BLaER1 treated with 17β-estradiol and CSF1 and Interleukin-3, amounts not matched to agents 10 nM and 100 nM (cell line): ENCODE measurements at regions not wholly inside any gene's neighbourhood (a gene's known extent, or its start where the extent isn't known, plus 50 kb on each side); places are given as distances from the start of the nearest gene placed in this dataset.
A peak's percentile ranks its signal among the peaks of the same experiment; 100 is the strongest.
"Not testable (repeated sequence)": the region's sequence is repeated elsewhere in the genome, so short reads cannot be mapped to it uniquely, and the experiment has no call there.

Source experiments
- H3K27ac ChIP-seq, 11 experiments: shearing (Covaris generic); formaldehyde crosslinking; 2 replicates each; pipeline ENCODE4 v1.8.1; 2022
- H3K27me3 ChIP-seq, 11 experiments: shearing (Covaris generic); formaldehyde crosslinking; 2 replicates each; pipeline ENCODE4 v1.8.1; 2022
- H3K36me3 ChIP-seq, 11 experiments: shearing (Covaris generic); formaldehyde crosslinking; 2 replicates each; pipeline ENCODE4 v1.8.1; 2022
- H3K4me1 ChIP-seq, 10 experiments: shearing (Covaris generic); formaldehyde crosslinking; 2 replicates each; pipeline ENCODE4 v1.8.1; 2022
- H3K4me2 ChIP-seq, 11 experiments: shearing (Covaris generic); formaldehyde crosslinking; 2 replicates each; pipeline ENCODE4 v1.8.1; 2022
- H3K4me3 ChIP-seq, 10 experiments: shearing (Covaris generic); formaldehyde crosslinking; 2 replicates each; pipeline ENCODE4 v1.8.1; 2022
- H3K9ac ChIP-seq, 11 experiments: shearing (Covaris generic); formaldehyde crosslinking; 2 replicates each; pipeline ENCODE4 v1.8.1; 2022
- H3K9me3 ChIP-seq, 11 experiments: shearing (Covaris generic); formaldehyde crosslinking; replicated peaks in 1 of 11; 2 replicates each; pipeline ENCODE4 v1.8.1; 2022
- H4K20me1 ChIP-seq, 11 experiments: shearing (Covaris generic); formaldehyde crosslinking; 2 replicates each; pipeline ENCODE4 v1.8.1; 2022
- Cebpa-rat ChIP-seq, 11 experiments: shearing (Covaris generic); IDR thresholded peaks; 2 replicates each; pipeline ENCODE4 v1.8.1; 2022

GRCh38 chrX:44054863-44055601 lies 81.8 kb upstream of the NDP start:
- H3K9ac ChIP-seq = no peak overlapping the region
- H4K20me1 ChIP-seq = no peaks in the 10 kb centered on the region
- H3K27ac ChIP-seq = no peak overlapping the region

DNA sequence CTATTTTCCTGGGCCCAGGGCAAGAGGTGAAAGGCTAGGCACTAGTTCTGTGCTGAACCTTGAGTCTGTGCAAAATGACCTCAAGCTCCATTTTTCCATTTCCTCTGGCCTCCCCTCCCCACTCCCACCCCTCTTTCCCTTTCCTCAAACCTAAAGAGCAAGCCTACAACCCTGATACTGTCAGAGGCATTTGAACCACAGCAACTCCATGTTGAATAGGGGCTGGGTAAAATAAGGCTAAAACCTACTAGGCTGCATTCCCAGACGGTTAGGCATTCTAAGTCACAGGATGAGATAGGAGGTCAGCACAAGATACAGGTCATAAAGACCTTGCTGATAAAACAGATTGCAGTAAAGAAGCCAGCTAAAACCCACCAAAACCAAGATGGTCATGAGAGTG lies 71.9 kb upstream of the NDP start:
- not testable (repeated sequence) for H3K27ac ChIP-seq, H3K27me3 ChIP-seq, H3K9ac ChIP-seq, H3K4me1 ChIP-seq, H3K4me3 ChIP-seq, H3K36me3 ChIP-seq, H3K9me3 ChIP-seq, H4K20me1 ChIP-seq, H3K4me2 ChIP-seq

More at GRCh38 chrX:44054863-44055601, 81.8 kb upstream of the NDP start:
- Histone ChIP-seq H3K4me2 (no peak overlapping the region), H3K4me3 (no peak overlapping the region), H3K9me3 (peaks cover 0 to 7% (median 0%) of the 10 kb centered on the region in 11 experiments; a peak in 3 of 22 replicates), H3K36me3 (no peaks in the 10 kb centered on the region), H3K4me1 (no peaks in the 10 kb centered on the region), H3K27me3 (no peaks in the 10 kb centered on the region)
- TF ChIP-seq Cebpa-rat (IDR thresholded peaks at IDR 0.05) = no peak

GRCh38 chrX:44043496-44043895 lies 70.3 kb upstream of the NDP start:
- H3K36me3 ChIP-seq = no peaks in the 10 kb centered on the region
- H4K20me1 ChIP-seq = no peaks in the 10 kb centered on the region
- no peak overlapping the region for H3K4me2 ChIP-seq
- peaks cover 0 to 7% (median 0%) of the 10 kb centered on the region in 10 experiments; a peak in 2 of 20 replicates for H3K4me1 ChIP-seq
- no peak overlapping the region for H3K9ac ChIP-seq
- H3K9me3 ChIP-seq = peaks cover 0 to 8% (median 0%) of the 10 kb centered on the region in 11 experiments; a peak in 2 of 22 replicates
- H3K4me3 ChIP-seq = no peak overlapping the region
- H3K27ac ChIP-seq = no peak overlapping the region
- TF ChIP-seq Cebpa-rat (IDR thresholded peaks at IDR 0.05) = no peak
- no peaks in the 10 kb centered on the region for H3K27me3 ChIP-seq

DNA sequence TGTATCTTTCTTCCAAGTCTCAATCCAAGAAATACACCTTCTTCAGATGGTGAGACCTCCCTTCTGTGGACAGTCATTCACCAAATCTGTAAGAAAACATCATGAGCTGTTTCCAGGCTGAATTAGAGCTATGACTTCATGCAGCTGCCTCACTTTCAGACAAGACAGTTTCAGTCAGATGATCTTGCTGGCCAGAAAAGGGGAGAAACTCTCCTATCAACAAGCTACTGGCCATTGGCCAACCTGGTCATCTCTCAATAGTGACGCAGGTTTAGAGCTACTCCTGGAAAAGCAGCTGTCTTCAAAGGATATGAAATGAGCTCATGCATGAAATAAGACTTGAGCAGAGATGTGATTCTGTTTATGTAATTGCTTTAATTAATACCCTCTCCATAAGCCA lies 69.6 kb upstream of the NDP start:
- H4K20me1 ChIP-seq = no peaks in the 10 kb centered on the region
- H3K36me3 ChIP-seq = no peaks in the 10 kb centered on the region
- H3K9ac ChIP-seq = no peak overlapping the region
- H3K4me2 ChIP-seq = no peak overlapping the region
- no peak for TF ChIP-seq Cebpa-rat (IDR thresholded peaks at IDR 0.05)
- H3K27me3 ChIP-seq = no peaks in the 10 kb centered on the region
- no peak overlapping the region for H3K27ac ChIP-seq
- peaks cover 0 to 8% (median 0%) of the 10 kb centered on the region in 11 experiments; a peak in 2 of 22 replicates for H3K9me3 ChIP-seq
- H3K4me1 ChIP-seq = peaks cover 0 to 7% (median 0%) of the 10 kb centered on the region in 10 experiments; a peak in 2 of 20 replicates
- no peak overlapping the region for H3K4me3 ChIP-seq

DNA sequence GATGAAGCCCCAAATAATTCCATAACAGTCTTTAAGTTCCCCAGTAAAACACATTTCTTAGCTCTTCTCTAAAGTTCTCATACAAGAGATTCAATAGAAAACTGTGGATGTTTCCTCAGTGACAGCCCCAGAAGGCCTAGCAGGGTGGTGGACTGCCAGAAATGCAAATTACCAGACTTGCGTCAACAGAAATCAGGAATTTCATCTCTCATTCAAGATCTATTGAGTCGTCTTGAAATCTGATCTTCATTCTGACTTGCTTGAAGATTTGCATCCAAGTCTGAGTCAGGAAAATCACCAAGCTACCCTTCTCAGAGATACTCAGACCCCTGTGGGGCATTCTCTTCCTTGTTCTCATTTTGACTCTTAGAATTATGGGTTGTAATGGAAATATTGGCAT lies 68.9 kb upstream of the NDP start:
- H3K4me1 ChIP-seq = peaks cover 0 to 7% (median 0%) of the 10 kb centered on the region in 10 experiments; a peak in 2 of 20 replicates
- no peak overlapping the region for H3K27ac ChIP-seq
- H4K20me1 ChIP-seq = no peaks in the 10 kb centered on the region
- no peak for TF ChIP-seq Cebpa-rat (IDR thresholded peaks at IDR 0.05)
- H3K36me3 ChIP-seq = no peaks in the 10 kb centered on the region
- H3K9ac ChIP-seq = no peak overlapping the region
- peaks cover 0 to 8% (median 0%) of the 10 kb centered on the region in 11 experiments; a peak in 2 of 22 replicates for H3K9me3 ChIP-seq
- H3K27me3 ChIP-seq = no peaks in the 10 kb centered on the region
- H3K4me3 ChIP-seq = no peak overlapping the region
- H3K4me2 ChIP-seq = no peak overlapping the region

- Histone ChIP-seq H3K36me3 (no peaks in the 10 kb centered on the region), H3K4me2 (no peak overlapping the region), H3K4me3 (no peak overlapping the region), H3K9me3 (peaks cover 0 to 8% (median 0%) of the 10 kb centered on the region in 11 experiments; a peak in 2 of 22 replicates), H3K9ac (no peak overlapping the region), H3K27me3 (no peaks in the 10 kb centered on the region), H4K20me1 (no peaks in the 10 kb centered on the region), H3K27ac (no peak overlapping the region), H3K4me1 (peaks cover 0 to 12% (median 4%) of the 10 kb centered on the region in 10 experiments; a peak in 10 of 20 replicates)
- TF ChIP-seq Cebpa-rat (IDR thresholded peaks at IDR 0.05) = no peak
Observed at GRCh38 chrX:44040406-44040805, 67.2 kb upstream of the NDP start.

GRCh38 chrX:44039556-44039955 lies 66.4 kb upstream of the NDP start:
- Histone ChIP-seq H3K9me3 (peaks cover 0 to 8% (median 0%) of the 10 kb centered on the region in 11 experiments; a peak in 2 of 22 replicates), H4K20me1 (no peaks in the 10 kb centered on the region), H3K36me3 (no peaks in the 10 kb centered on the region), H3K4me1 (peaks cover 0 to 12% (median 4%) of the 10 kb centered on the region in 10 experiments; a peak in 10 of 20 replicates), H3K27me3 (no peaks in the 10 kb centered on the region), H3K9ac (no peak overlapping the region), H3K4me2 (no peak overlapping the region), H3K4me3 (no peak overlapping the region), H3K27ac (no peak overlapping the region)
- no peak for TF ChIP-seq Cebpa-rat (IDR thresholded peaks at IDR 0.05)

DNA sequence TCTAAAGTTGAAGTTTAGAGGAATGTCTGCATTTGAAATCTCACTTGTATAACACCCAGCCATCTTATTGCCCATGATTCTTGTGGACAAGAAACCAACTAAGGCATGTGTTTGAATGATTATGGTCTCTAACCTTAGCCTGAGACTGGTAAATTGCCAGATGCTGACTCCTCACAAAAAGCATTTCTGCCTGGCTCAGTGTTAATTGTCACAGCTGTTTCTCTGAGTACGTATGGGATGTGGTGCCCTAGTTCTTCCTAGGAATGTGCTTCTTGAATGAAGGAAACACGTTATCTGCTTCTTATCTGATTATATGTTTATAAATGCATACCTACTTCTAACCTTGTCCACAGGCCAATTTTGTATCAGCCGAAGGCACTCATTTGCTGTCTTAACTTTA lies 63.1 kb upstream of the NDP start:
- Histone ChIP-seq H3K4me2 (no peak overlapping the region), H3K9me3 (no peaks in the 10 kb centered on the region), H3K4me1 (peaks cover 0 to 23% (median 5%) of the 10 kb centered on the region in 10 experiments; a peak in 11 of 20 replicates), H3K36me3 (no peaks in the 10 kb centered on the region), H3K9ac (no peak overlapping the region), H4K20me1 (no peaks in the 10 kb centered on the region), H3K4me3 (no peak overlapping the region), H3K27ac (no peak overlapping the region), H3K27me3 (no peaks in the 10 kb centered on the region)
- TF ChIP-seq Cebpa-rat (IDR thresholded peaks at IDR 0.05) = no peak

DNA sequence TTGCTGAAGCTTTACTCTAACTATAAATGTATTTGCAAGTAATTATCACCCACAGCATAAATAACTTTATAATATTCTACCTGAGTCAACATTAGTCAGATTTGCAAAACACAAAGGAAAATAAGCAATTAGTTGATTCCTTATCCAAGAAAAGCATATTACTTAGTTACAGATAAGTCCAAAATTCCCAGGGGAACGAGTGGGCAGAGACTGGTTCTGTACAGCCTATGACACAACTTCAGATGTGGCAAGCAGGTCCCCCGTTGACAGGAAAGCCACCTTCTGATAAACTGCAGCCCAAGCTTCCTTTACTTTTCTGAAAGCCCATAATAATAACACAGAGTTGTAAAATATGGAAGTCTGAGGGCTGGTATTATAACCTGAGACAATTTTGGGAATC lies 62.4 kb upstream of the NDP start:
- H3K9ac ChIP-seq = no peak overlapping the region
- H3K27ac ChIP-seq = no peak overlapping the region
- no peaks in the 10 kb centered on the region for H3K36me3 ChIP-seq
- H3K9me3 ChIP-seq = no peaks in the 10 kb centered on the region
- H3K4me1 ChIP-seq = peaks cover 0 to 23% (median 5%) of the 10 kb centered on the region in 10 experiments; a peak in 11 of 20 replicates
- no peaks in the 10 kb centered on the region for H3K27me3 ChIP-seq
- TF ChIP-seq Cebpa-rat (IDR thresholded peaks at IDR 0.05) = no peak
- no peak overlapping the region for H3K4me3 ChIP-seq
- H3K4me2 ChIP-seq = peak overlapping the region in 5 of 11 experiments; percentile 2 to 43 (median 29); a peak in 7 of 22 replicates
- no peaks in the 10 kb centered on the region for H4K20me1 ChIP-seq

GRCh38 chrX:44032479-44032878 lies 59.3 kb upstream of the NDP start:
- peaks cover 0 to 16% (median 5%) of the 10 kb centered on the region in 10 experiments; a peak in 11 of 20 replicates for H3K4me1 ChIP-seq
- no peak overlapping the region for H3K27ac ChIP-seq
- peak overlapping the region in 3 of 11 experiments; percentile 8 to 18 (median 11); a peak in 2 of 22 replicates for H3K4me2 ChIP-seq
- TF ChIP-seq Cebpa-rat (IDR thresholded peaks at IDR 0.05) = no peak
- H3K4me3 ChIP-seq = no peak overlapping the region
- H3K27me3 ChIP-seq = no peaks in the 10 kb centered on the region
- H3K36me3 ChIP-seq = no peaks in the 10 kb centered on the region
- peaks cover 0 to 14% (median 8%) of the 10 kb centered on the region in 11 experiments; a peak in 10 of 22 replicates for H3K9me3 ChIP-seq
- no peak overlapping the region for H3K9ac ChIP-seq
- H4K20me1 ChIP-seq = no peaks in the 10 kb centered on the region
